Endodermal cell (in vitro differentiated cells): ENCODE measurements at regions not wholly inside any gene's neighbourhood (a gene's known extent, or its start where the extent isn't known, plus 50 kb on each side); places are given as distances from the start of the nearest gene placed in this dataset.

Experiments used
- DNase-seq: peaks from one replicate; pipeline ENCODE4 v3.0.0-alpha.2; 2017
- H3K27ac ChIP-seq: 2 replicates; pipeline ENCODE4 v1.5.1; 2013; ENCODE audit warnings: mild to moderate bottlenecking, low read depth, low read length, moderate library complexity
- H3K27me3 ChIP-seq: 2 replicates; pipeline ENCODE4 v1.6.1; 2013; ENCODE audit warnings: mild to moderate bottlenecking, low read length, moderate library complexity; ENCODE audit not compliant: insufficient read depth, control insufficient read depth, poor library complexity, severe bottlenecking
- H3K36me3 ChIP-seq: 2 replicates; pipeline ENCODE4 v1.7.0; 2013; ENCODE audit warnings: mild to moderate bottlenecking, low read length, moderate library complexity; ENCODE audit not compliant: control insufficient read depth, insufficient read depth
- H3K4me1 ChIP-seq: one replicate; pipeline ENCODE4 v1.7.0; 2013; ENCODE audit warnings: low read length; ENCODE audit not compliant: control insufficient read depth, insufficient read depth
- H3K4me3 ChIP-seq: 2 replicates; pipeline ENCODE4 v1.5.1; 2013; ENCODE audit warnings: mild to moderate bottlenecking, low read length, moderate library complexity
- H3K9ac ChIP-seq: 2 replicates; pipeline ENCODE4 v1.6.1; 2013; ENCODE audit warnings: mild to moderate bottlenecking, low read length, moderate library complexity; ENCODE audit not compliant: poor library complexity, severe bottlenecking; ENCODE audit errors: extremely low read depth
- H3K9me3 ChIP-seq: 2 replicates; pipeline ENCODE4 v1.6.1; 2013; ENCODE audit warnings: mild to moderate bottlenecking, low read length, moderate library complexity; ENCODE audit not compliant: control insufficient read depth
- H3K27ac Mint-ChIP-seq: 2 replicates; pipeline ENCODE4 v1.8.0; 2020; ENCODE audit warnings: mixed read lengths
- H3K27me3 Mint-ChIP-seq: 2 replicates; pipeline ENCODE4 v1.8.0; 2021; ENCODE audit warnings: mild to moderate bottlenecking, mixed read lengths; ENCODE audit not compliant: insufficient read depth
- H3K36me3 Mint-ChIP-seq: 2 replicates; pipeline ENCODE4 v1.8.0; 2020; ENCODE audit warnings: low read depth, mixed read lengths
- H3K4me1 Mint-ChIP-seq: 2 replicates; pipeline ENCODE4 v1.8.0; 2020; ENCODE audit warnings: mixed read lengths
- H3K4me3 Mint-ChIP-seq: 2 replicates; pipeline ENCODE4 v1.8.0; 2020; ENCODE audit warnings: mild to moderate bottlenecking, moderate library complexity, mixed read lengths
- H3K9me3 Mint-ChIP-seq: 2 replicates; pipeline ENCODE4 v1.8.0; 2020; ENCODE audit warnings: mild to moderate bottlenecking, mixed read lengths
- WGBS, 2 experiments: methylation state at CpG; one replicate each; pipeline versions ENCODE4 v1.1.5 to v1.1.7; 2013; ENCODE audit warnings: missing lambda C conversion rate in 2 of 2, mixed read lengths in 1 of 2; ENCODE audit not compliant: insufficient coverage in 1 of 2, insufficient read length in 1 of 2; 5-methylcytosine and 5-hydroxymethylcytosine counted together
- TF ChIP-seq, protein P1 (sequence below): fragments of 200-600 bp; sonication (generic); conservative IDR thresholded peaks from 2 replicates; pipeline ENCODE4 v1.5.0; 2021; ENCODE audit warnings: antibody characterized with exemption, mild to moderate bottlenecking

DNA sequence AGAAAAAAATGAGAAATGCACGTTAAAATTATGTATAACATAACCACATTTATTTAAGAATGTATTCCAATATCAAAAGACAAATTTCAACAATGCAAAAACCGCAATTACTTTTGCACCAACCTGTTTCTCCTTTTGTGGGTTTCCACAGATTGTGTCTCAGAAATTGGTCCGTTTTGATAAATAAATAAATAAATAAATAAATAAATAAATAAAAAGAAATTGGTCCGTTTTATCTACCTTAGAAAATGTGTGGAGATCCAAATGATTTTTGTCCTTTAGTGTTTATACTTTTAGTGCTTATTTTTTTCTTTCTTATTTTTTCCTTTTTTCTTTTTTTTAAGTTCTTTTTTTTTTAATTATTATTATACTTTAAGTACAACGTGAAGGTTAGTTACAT lies 1682.2 kb upstream of the TMEFF2 start:
- WGBS, 2 experiments = 93% methylated on average over 2 of the region's 5 CpGs; no CpG with 5 or more reads in 1 of the 2 experiments
- H3K4me3 Mint-ChIP-seq = no peak overlapping the region
- Histone ChIP-seq H3K27ac (no peak overlapping the region), H3K9ac (no peak overlapping the region), H3K4me1 (no peaks in the 10 kb centered on the region), H3K27me3 (no peaks in the 10 kb centered on the region), H3K36me3 (no peaks in the 10 kb centered on the region), H3K4me3 (no peak overlapping the region), H3K9me3 (no peaks in the 10 kb centered on the region)
- H3K4me1 Mint-ChIP-seq = no peaks in the 10 kb centered on the region
- no peak for DNase-seq
- H3K27ac Mint-ChIP-seq = no peak overlapping the region
- no peaks in the 10 kb centered on the region for H3K36me3 Mint-ChIP-seq
- TF ChIP-seq, protein P1, sequence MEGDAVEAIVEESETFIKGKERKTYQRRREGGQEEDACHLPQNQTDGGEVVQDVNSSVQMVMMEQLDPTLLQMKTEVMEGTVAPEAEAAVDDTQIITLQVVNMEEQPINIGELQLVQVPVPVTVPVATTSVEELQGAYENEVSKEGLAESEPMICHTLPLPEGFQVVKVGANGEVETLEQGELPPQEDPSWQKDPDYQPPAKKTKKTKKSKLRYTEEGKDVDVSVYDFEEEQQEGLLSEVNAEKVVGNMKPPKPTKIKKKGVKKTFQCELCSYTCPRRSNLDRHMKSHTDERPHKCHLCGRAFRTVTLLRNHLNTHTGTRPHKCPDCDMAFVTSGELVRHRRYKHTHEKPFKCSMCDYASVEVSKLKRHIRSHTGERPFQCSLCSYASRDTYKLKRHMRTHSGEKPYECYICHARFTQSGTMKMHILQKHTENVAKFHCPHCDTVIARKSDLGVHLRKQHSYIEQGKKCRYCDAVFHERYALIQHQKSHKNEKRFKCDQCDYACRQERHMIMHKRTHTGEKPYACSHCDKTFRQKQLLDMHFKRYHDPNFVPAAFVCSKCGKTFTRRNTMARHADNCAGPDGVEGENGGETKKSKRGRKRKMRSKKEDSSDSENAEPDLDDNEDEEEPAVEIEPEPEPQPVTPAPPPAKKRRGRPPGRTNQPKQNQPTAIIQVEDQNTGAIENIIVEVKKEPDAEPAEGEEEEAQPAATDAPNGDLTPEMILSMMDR = no peak
- H3K9me3 Mint-ChIP-seq = peaks cover 5% of the 10 kb centered on the region
- H3K27me3 Mint-ChIP-seq = no peaks in the 10 kb centered on the region

DNA sequence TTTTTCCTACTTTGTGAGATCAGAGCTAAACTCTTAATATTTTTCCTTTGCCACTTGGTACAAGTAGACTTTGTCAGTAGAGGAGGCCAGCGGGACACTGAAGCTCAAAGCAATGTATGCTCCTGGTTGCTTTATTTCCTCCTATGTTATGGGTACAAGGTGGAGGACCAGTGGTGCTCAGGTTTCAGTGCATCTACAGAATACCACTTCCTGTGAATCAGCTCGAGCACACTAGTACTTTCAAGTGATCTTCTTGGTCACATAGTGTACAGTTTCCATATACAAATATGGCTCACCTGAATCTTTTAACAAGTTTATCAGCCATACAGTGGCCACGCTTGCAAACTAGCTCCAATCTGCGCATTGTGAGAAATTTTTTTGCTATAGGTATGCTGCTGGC lies 1674.8 kb upstream of the TMEFF2 start:
- no peaks in the 10 kb centered on the region for H3K27me3 ChIP-seq
- H3K9me3 Mint-ChIP-seq = no peaks in the 10 kb centered on the region
- no peak overlapping the region for H3K4me3 ChIP-seq
- no peak overlapping the region for H3K4me3 Mint-ChIP-seq
- no peaks in the 10 kb centered on the region for H3K9me3 ChIP-seq
- H3K27me3 Mint-ChIP-seq = no peaks in the 10 kb centered on the region
- H3K36me3 Mint-ChIP-seq = no peaks in the 10 kb centered on the region
- H3K27ac ChIP-seq = no peak overlapping the region
- H3K9ac ChIP-seq = no peak overlapping the region
- no peak overlapping the region for H3K27ac Mint-ChIP-seq
- WGBS, 2 experiments = 41 to 100% methylated on average over 1 to 4 of the region's 4 CpGs
- H3K4me1 ChIP-seq = no peaks in the 10 kb centered on the region
- TF ChIP-seq, protein P1 = no peak
- DNase-seq = no peak
- no peaks in the 10 kb centered on the region for H3K4me1 Mint-ChIP-seq
- no peaks in the 10 kb centered on the region for H3K36me3 ChIP-seq

DNA sequence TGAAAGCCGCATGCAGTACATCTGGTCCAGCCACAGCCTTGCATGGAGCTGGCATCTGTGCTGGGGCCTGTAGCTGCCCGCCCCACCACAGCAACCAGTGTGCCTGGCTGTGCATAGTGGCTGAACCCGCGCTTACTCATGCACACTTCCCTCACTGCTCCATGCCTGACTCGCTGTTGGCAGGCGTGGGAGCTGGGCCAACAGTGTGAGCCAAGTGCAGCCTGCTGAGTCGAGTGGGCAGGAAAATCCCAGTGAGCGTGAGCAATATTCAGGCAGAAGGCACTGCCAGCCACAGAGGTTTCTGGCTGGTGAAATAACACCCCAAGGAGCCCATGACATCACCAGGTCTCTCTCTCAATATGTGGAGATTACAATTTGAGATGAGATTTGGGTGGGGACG lies 1674.1 kb upstream of the TMEFF2 start:
- no peak overlapping the region for H3K27ac Mint-ChIP-seq
- no peaks in the 10 kb centered on the region for H3K36me3 ChIP-seq
- no peaks in the 10 kb centered on the region for H3K4me1 Mint-ChIP-seq
- no peak overlapping the region for H3K4me3 Mint-ChIP-seq
- 80 to 100% methylated on average over 1 to 8 of the region's 9 CpGs for WGBS, 2 experiments
- no peak overlapping the region for H3K9ac ChIP-seq
- H3K27ac ChIP-seq = no peak overlapping the region
- no peak for DNase-seq
- H3K27me3 ChIP-seq = no peaks in the 10 kb centered on the region
- H3K4me3 ChIP-seq = no peak overlapping the region
- no peaks in the 10 kb centered on the region for H3K9me3 Mint-ChIP-seq
- no peaks in the 10 kb centered on the region for H3K4me1 ChIP-seq
- TF ChIP-seq, protein P1 = no peak
- H3K9me3 ChIP-seq = no peaks in the 10 kb centered on the region
- H3K27me3 Mint-ChIP-seq = no peaks in the 10 kb centered on the region
- H3K36me3 Mint-ChIP-seq = no peaks in the 10 kb centered on the region
